ENCODE measurements at regions not wholly inside any gene's neighbourhood (a gene's known extent, or its start where the extent isn't known, plus 50 kb on each side); places are given as distances from the start of the nearest gene placed in this dataset.

DNA sequence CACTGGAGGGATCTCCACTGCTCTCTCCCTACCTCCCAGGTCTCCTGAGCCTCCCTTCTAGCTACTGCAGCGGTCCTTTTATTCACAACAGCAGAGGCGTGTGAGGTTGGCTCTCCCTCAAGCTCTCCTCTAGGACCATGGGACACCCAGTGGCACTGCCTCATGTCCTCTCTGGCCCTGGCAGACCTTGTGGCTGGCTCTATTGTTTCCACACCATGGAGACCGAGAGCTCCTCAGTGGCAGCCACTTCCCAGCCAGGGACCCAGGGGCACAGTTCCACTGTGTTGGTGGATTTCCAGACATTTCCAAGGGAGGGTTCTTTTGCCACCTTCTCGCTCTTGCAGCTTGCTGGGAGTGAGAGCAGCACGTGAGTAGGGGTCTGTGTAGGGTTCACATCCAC lies 204.9 kb downstream of the AXIN2 start:
- no peaks in the 10 kb centered on the region for H3K4me1 Mint-ChIP-seq
- no peak overlapping the region for H3K9ac ChIP-seq (ENCODE audit: low read length)
- DNase-seq (no peak), ATAC-seq (ENCODE audit: low read depth) (no peak)
- H4K20me1 ChIP-seq (ENCODE audit: control insufficient read depth, insufficient read depth, low read length, poor library complexity, severe bottlenecking), result no peaks in the 10 kb centered on the region
- TF ChIP-seq, protein P1, sequence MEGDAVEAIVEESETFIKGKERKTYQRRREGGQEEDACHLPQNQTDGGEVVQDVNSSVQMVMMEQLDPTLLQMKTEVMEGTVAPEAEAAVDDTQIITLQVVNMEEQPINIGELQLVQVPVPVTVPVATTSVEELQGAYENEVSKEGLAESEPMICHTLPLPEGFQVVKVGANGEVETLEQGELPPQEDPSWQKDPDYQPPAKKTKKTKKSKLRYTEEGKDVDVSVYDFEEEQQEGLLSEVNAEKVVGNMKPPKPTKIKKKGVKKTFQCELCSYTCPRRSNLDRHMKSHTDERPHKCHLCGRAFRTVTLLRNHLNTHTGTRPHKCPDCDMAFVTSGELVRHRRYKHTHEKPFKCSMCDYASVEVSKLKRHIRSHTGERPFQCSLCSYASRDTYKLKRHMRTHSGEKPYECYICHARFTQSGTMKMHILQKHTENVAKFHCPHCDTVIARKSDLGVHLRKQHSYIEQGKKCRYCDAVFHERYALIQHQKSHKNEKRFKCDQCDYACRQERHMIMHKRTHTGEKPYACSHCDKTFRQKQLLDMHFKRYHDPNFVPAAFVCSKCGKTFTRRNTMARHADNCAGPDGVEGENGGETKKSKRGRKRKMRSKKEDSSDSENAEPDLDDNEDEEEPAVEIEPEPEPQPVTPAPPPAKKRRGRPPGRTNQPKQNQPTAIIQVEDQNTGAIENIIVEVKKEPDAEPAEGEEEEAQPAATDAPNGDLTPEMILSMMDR (IDR thresholded peaks at IDR 0.05), result no peak
- no peak for TF ChIP-seq EZH2 (IDR thresholded peaks at IDR 0.05; ENCODE audit: borderline replicate concordance, insufficient read depth, low read depth, low read length, poor library complexity, severe bottlenecking)
- ChIA-PET CTCF (no interaction called here), POLR2A (no interaction called here)
- no peaks in the 10 kb centered on the region for H3K79me2 ChIP-seq (ENCODE audit: control insufficient read depth, insufficient read depth, low read length)
- no peaks in the 10 kb centered on the region for H3K36me3 ChIP-seq (replicated peaks in 1 of 2; ENCODE audit: control extremely low read depth in 1 of 2, control insufficient read depth in 1 of 2, extremely low read depth in 1 of 2, insufficient read depth in 2 of 2, low read length in 1 of 2)
- no peak overlapping the region for H3K27ac ChIP-seq (ENCODE audit: low read length in 2 of 2)
- no peaks in the 10 kb centered on the region for H3K27me3 ChIP-seq (replicated peaks in 1 of 4; ENCODE audit: control extremely low read depth in 1 of 4, control insufficient read depth in 3 of 4, insufficient read depth in 4 of 4, low read length in 3 of 4)
- H3K4me2 ChIP-seq (replicated peaks; ENCODE audit: low read depth, low read length, poor library complexity, severe bottlenecking), result no peak overlapping the region
- H3K9me3 Mint-ChIP-seq (ENCODE audit: insufficient read depth), result no peaks in the 10 kb centered on the region
- peaks cover 13% of the 10 kb centered on the region for H3K27me3 Mint-ChIP-seq
- H3K4me3 Mint-ChIP-seq, result no peak overlapping the region
- no peaks in the 10 kb centered on the region for H3K4me1 ChIP-seq (ENCODE audit: control insufficient read depth in 2 of 2, insufficient read depth in 2 of 2, low read length in 2 of 2)
- 80% methylated on average over 5 of the region's 5 CpGs for WGBS (ENCODE audit: insufficient coverage)
- no peaks in the 10 kb centered on the region for H3K9me3 ChIP-seq (ENCODE audit: control extremely low read depth in 1 of 3, control insufficient read depth in 2 of 3, insufficient read depth in 1 of 3, low read length in 2 of 3)
- no peak overlapping the region for H2AFZ ChIP-seq (ENCODE audit: insufficient read depth, low read depth, low read length, poor library complexity, severe bottlenecking)
- H3K27ac Mint-ChIP-seq, result no peak overlapping the region
- intact Hi-C loops (cut with micrococcal nuclease), result no loop called here
- no peak overlapping the region for H3K4me3 ChIP-seq (ENCODE audit: control extremely low read depth in 1 of 5, extremely low read depth in 1 of 5, insufficient read depth in 1 of 5, low read depth in 2 of 5, low read length in 4 of 5)

DNA sequence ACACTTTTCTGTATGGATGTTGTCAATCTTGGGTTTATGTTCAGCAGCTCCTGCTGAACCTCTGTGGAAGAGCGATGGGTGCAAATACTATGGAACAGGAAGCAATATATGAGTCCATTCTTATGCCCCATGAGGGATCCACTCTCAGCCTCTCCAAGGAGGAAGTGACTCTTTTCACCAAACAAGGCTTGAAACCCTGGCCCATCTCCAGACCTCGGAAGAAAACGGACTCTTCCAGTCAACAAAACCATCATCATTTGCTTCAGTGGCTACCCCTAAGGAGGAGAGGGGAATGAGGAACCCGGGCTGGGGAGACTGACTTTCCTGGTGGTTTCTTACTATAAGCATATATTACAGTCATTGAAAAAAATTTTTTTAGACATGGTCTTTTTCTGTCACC lies 206.2 kb downstream of the AXIN2 start:
- H3K9me3 ChIP-seq (ENCODE audit: control extremely low read depth in 1 of 3, control insufficient read depth in 2 of 3, insufficient read depth in 1 of 3, low read length in 2 of 3), result no peaks in the 10 kb centered on the region
- no peaks in the 10 kb centered on the region for H3K27me3 ChIP-seq (replicated peaks in 1 of 4; ENCODE audit: control extremely low read depth in 1 of 4, control insufficient read depth in 3 of 4, insufficient read depth in 4 of 4, low read length in 3 of 4)
- H3K36me3 ChIP-seq (replicated peaks in 1 of 2; ENCODE audit: control extremely low read depth in 1 of 2, control insufficient read depth in 1 of 2, extremely low read depth in 1 of 2, insufficient read depth in 2 of 2, low read length in 1 of 2), result no peaks in the 10 kb centered on the region
- H3K9ac ChIP-seq (ENCODE audit: low read length), result no peak overlapping the region
- DNase-seq (no peak), ATAC-seq (ENCODE audit: low read depth) (no peak)
- no peaks in the 10 kb centered on the region for H3K4me1 ChIP-seq (ENCODE audit: control insufficient read depth in 2 of 2, insufficient read depth in 2 of 2, low read length in 2 of 2)
- CTCF ChIA-PET, result no interaction called here
- H3K4me3 Mint-ChIP-seq, result no peak overlapping the region
- H3K9me3 Mint-ChIP-seq (ENCODE audit: insufficient read depth), result no peaks in the 10 kb centered on the region
- intact Hi-C loops (cut with micrococcal nuclease), result no loop called here
- peaks cover 12% of the 10 kb centered on the region for H3K27me3 Mint-ChIP-seq
- H4K20me1 ChIP-seq (ENCODE audit: control insufficient read depth, insufficient read depth, low read length, poor library complexity, severe bottlenecking), result no peaks in the 10 kb centered on the region
- H3K27ac Mint-ChIP-seq, result no peak overlapping the region
- no peak overlapping the region for H2AFZ ChIP-seq (ENCODE audit: insufficient read depth, low read depth, low read length, poor library complexity, severe bottlenecking)
- 100% methylated on average over 1 of the region's 4 CpGs for WGBS (ENCODE audit: insufficient coverage)
- H3K4me2 ChIP-seq (replicated peaks; ENCODE audit: low read depth, low read length, poor library complexity, severe bottlenecking), result no peak overlapping the region
- no peak overlapping the region for H3K4me3 ChIP-seq (ENCODE audit: control extremely low read depth in 1 of 5, extremely low read depth in 1 of 5, insufficient read depth in 1 of 5, low read depth in 2 of 5, low read length in 4 of 5)
- no peaks in the 10 kb centered on the region for H3K79me2 ChIP-seq (ENCODE audit: control insufficient read depth, insufficient read depth, low read length)
- no peak overlapping the region for H3K27ac ChIP-seq (ENCODE audit: low read length in 2 of 2)
- TF ChIP-seq EZH2 (IDR thresholded peaks at IDR 0.05; ENCODE audit: borderline replicate concordance, insufficient read depth, low read depth, low read length, poor library complexity, severe bottlenecking), result no peak
- TF ChIP-seq, protein P1 (IDR thresholded peaks at IDR 0.05), result no peak
- H3K4me1 Mint-ChIP-seq, result no peaks in the 10 kb centered on the region
- POLR2A ChIA-PET, result no interaction called here
